ENCODE measurements at regions not wholly inside any gene's neighbourhood (a gene's known extent, or its start where the extent isn't known, plus 50 kb on each side); places are given as distances from the start of the nearest gene placed in this dataset.

DNA sequence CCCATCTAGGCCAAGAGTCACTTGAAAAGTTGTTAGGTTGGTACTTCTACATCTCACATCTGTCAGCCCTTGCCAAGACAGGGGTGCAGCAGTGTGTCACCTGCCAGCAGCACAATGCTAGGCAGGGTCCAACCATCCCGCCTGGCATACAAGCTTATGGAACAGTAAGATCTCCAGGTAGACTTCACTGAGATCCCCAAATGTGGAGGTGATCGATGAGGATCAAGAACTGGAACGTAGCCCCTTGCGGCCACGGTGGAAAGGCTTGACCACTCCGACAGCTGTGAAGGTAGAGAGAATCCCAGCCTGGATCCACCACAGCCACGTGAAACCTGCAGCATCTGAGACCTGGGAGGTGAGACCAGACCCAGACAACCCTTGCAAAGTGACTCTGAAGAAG is 696.0 kb upstream of the LMO3 start:
- TF ChIP-seq, protein P1, sequence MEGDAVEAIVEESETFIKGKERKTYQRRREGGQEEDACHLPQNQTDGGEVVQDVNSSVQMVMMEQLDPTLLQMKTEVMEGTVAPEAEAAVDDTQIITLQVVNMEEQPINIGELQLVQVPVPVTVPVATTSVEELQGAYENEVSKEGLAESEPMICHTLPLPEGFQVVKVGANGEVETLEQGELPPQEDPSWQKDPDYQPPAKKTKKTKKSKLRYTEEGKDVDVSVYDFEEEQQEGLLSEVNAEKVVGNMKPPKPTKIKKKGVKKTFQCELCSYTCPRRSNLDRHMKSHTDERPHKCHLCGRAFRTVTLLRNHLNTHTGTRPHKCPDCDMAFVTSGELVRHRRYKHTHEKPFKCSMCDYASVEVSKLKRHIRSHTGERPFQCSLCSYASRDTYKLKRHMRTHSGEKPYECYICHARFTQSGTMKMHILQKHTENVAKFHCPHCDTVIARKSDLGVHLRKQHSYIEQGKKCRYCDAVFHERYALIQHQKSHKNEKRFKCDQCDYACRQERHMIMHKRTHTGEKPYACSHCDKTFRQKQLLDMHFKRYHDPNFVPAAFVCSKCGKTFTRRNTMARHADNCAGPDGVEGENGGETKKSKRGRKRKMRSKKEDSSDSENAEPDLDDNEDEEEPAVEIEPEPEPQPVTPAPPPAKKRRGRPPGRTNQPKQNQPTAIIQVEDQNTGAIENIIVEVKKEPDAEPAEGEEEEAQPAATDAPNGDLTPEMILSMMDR (IDR thresholded peaks at IDR 0.05 in 2 of 3, conservative IDR thresholded peaks at IDR 0.05 in 1 of 3; ENCODE audit: insufficient read depth in 2 of 3, low read depth in 1 of 3, low read length in 3 of 3) = no peak
- TF ChIP-seq CCAR2 (IDR thresholded peaks at IDR 0.05; ENCODE audit: low read depth, low read length) = no peak
- TF ChIP-seq ZNF354B (CRISPR knock-in tag; IDR thresholded peaks at IDR 0.05) = no peak
- no peak for TF ChIP-seq COPS2 (conservative IDR thresholded peaks at IDR 0.05)
- TF ChIP-seq SRF (CRISPR knock-in tag; IDR thresholded peaks at IDR 0.05) = no peak
- TF ChIP-seq ZKSCAN8 (CRISPR knock-in tag; IDR thresholded peaks at IDR 0.05) = no peak
- TF ChIP-seq, protein P2, sequence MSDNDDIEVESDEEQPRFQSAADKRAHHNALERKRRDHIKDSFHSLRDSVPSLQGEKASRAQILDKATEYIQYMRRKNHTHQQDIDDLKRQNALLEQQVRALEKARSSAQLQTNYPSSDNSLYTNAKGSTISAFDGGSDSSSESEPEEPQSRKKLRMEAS (CRISPR knock-in tag; IDR thresholded peaks at IDR 0.05) = no peak
- TF ChIP-seq, protein P3, sequence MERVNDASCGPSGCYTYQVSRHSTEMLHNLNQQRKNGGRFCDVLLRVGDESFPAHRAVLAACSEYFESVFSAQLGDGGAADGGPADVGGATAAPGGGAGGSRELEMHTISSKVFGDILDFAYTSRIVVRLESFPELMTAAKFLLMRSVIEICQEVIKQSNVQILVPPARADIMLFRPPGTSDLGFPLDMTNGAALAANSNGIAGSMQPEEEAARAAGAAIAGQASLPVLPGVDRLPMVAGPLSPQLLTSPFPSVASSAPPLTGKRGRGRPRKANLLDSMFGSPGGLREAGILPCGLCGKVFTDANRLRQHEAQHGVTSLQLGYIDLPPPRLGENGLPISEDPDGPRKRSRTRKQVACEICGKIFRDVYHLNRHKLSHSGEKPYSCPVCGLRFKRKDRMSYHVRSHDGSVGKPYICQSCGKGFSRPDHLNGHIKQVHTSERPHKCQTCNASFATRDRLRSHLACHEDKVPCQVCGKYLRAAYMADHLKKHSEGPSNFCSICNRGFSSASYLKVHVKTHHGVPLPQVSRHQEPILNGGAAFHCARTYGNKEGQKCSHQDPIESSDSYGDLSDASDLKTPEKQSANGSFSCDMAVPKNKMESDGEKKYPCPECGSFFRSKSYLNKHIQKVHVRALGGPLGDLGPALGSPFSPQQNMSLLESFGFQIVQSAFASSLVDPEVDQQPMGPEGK (CRISPR knock-in tag; IDR thresholded peaks at IDR 0.05; ENCODE audit: borderline replicate concordance) = no peak
- TF ChIP-seq ELF1 (tag; IDR thresholded peaks at IDR 0.05) = no peak

Data from K562 (cell line).